PC-3 (cell line): ENCODE measurements at regions not wholly inside any gene's neighbourhood (a gene's known extent, or its start where the extent isn't known, plus 50 kb on each side); places are given as distances from the start of the nearest gene placed in this dataset.

Experiments
- ATAC-seq: fragments of 200-7000 bp; cut with Tn5 transposase; 2 replicates; pipeline ENCODE4 v1.9.1; 2020; ENCODE audit warnings: mild to moderate bottlenecking, moderate library complexity
- BruUV-seq: library from RNA; stranded (reverse); fragments of 400-500 nt; replicated peaks from 2 replicates; lab custom pipeline; 2021; lab: Mats Ljungman, UMichigan
- CTCF ChIA-PET: fragments of 300-600 bp; sonication (Branson Sonifier 250); formaldehyde crosslinking; loops from one replicate; lab custom pipeline; 2022; ENCODE audit warnings: antibody characterized with exemption; lab: Charles Lee
- POLR2A ChIA-PET: fragments of 300-600 bp; sonication (Branson Sonifier 250); formaldehyde crosslinking; loops from one replicate; lab custom pipeline; 2022; ENCODE audit warnings: antibody characterized with exemption; ENCODE audit not compliant: unreplicated experiment; lab: Charles Lee
- DNase-seq: peaks from one replicate; pipeline ENCODE4 v3.0.0-alpha.2; 2015
- H2AFZ ChIP-seq: fragments of 300-600 bp; sonication (generic); 2 replicates; pipeline ENCODE4 v1.6.0; 2016; ENCODE audit warnings: antibody characterized with exemption, low read length
- H3F3A ChIP-seq: fragments of 300-600 bp; sonication (generic); one replicate; pipeline ENCODE4 v1.6.0; 2017; ENCODE audit warnings: antibody characterized with exemption, low read length, control low read depth, mild to moderate bottlenecking; ENCODE audit not compliant: unreplicated experiment
- H3K27ac ChIP-seq: fragments of 300-600 bp; sonication (generic); 2 replicates; pipeline ENCODE4 v1.5.1; 2016; ENCODE audit warnings: mild to moderate bottlenecking, low read length
- H3K27me3 ChIP-seq: fragments of 300-600 bp; sonication (generic); 2 replicates; pipeline ENCODE4 v1.6.1; 2016; ENCODE audit warnings: low read length, mixed read lengths
- H3K36me3 ChIP-seq: fragments of 300-600 bp; sonication (generic); 2 replicates; pipeline ENCODE4 v1.6.1; 2016; ENCODE audit warnings: low read depth, mixed run types, low read length, mixed read lengths
- H3K4me1 ChIP-seq: fragments of 300-600 bp; sonication (generic); 2 replicates; pipeline ENCODE4 v1.5.1; 2016; ENCODE audit warnings: low read length; ENCODE audit not compliant: insufficient read depth
- H3K4me2 ChIP-seq: fragments of 300-600 bp; sonication (generic); 2 replicates; pipeline ENCODE4 v1.6.0; 2016; ENCODE audit warnings: low read length
- H3K4me3 ChIP-seq: fragments of 300-600 bp; sonication (generic); 2 replicates; pipeline ENCODE4 v1.5.1; 2016; ENCODE audit warnings: mild to moderate bottlenecking, low read length, mixed read lengths
- H3K79me2 ChIP-seq: fragments of 300-600 bp; sonication (generic); 2 replicates; pipeline ENCODE4 v1.6.1; 2017; ENCODE audit warnings: low read length, mixed read lengths
- H3K9ac ChIP-seq: fragments of 300-600 bp; sonication (generic); 2 replicates; pipeline ENCODE4 v1.6.0; 2016; ENCODE audit warnings: mild to moderate bottlenecking, low read length
- H3K9me2 ChIP-seq: fragments of 300-600 bp; sonication (generic); replicated peaks from 2 replicates; pipeline ENCODE4 v1.6.1; 2016; ENCODE audit warnings: mixed run types, low read length, mixed read lengths
- H3K9me3 ChIP-seq: fragments of 300-600 bp; sonication (generic); 2 replicates; pipeline ENCODE4 v1.6.1; 2016; ENCODE audit warnings: low read length, mixed read lengths
- H4K20me1 ChIP-seq: fragments of 300-600 bp; sonication (generic); 2 replicates; pipeline ENCODE4 v1.6.1; 2016; ENCODE audit warnings: low read length, mixed read lengths
- EZH2 ChIP-seq: fragments of 300-600 bp; sonication (generic); IDR thresholded peaks from one replicate; pipeline ENCODE4 v1.6.1; 2017; ENCODE audit warnings: antibody characterized with exemption, mild to moderate bottlenecking, low read length; ENCODE audit not compliant: unreplicated experiment
- EZH2phosphoT487 ChIP-seq: fragments of 300-600 bp; sonication (generic); IDR thresholded peaks from 2 replicates; pipeline ENCODE4 v1.6.1; 2018; ENCODE audit warnings: mild to moderate bottlenecking, antibody characterized with exemption, low read length, borderline replicate concordance
- intact Hi-C: fragments of 100-400 bp; cut with micrococcal nuclease; formaldehyde crosslinking; loops from 2 replicates; pipeline ENCODE4 v1.9.0; 2023
- TF ChIP-seq, protein P1 (sequence below): fragments of 300-600 bp; sonication (generic); conservative IDR thresholded peaks from 2 replicates; pipeline ENCODE4 v1.5.1; 2017; ENCODE audit warnings: antibody characterized with exemption, low read depth, mild to moderate bottlenecking, low read length

GRCh38 chr2:104648376-104648775, 205.5 kb upstream of the POU3F3 start:
- ChIA-PET CTCF (no interaction called here), POLR2A (no interaction called here)
- no peak for DNase-seq
- H3K9ac ChIP-seq: no peak overlapping the region
- no peaks in the 10 kb centered on the region for H4K20me1 ChIP-seq
- intact Hi-C loops: no loop called here
- H3K27me3 ChIP-seq: peaks cover 10% of the 10 kb centered on the region; the same call in 1 of the 2 replicates
- no TSS peak for BruUV-seq
- H3K4me2 ChIP-seq: no peak overlapping the region
- H2AFZ ChIP-seq: no peak overlapping the region
- H3K27ac ChIP-seq: no peak overlapping the region
- ATAC-seq: no peak
- no peaks in the 10 kb centered on the region for H3K79me2 ChIP-seq
- no peaks in the 10 kb centered on the region for H3K36me3 ChIP-seq
- no peaks in the 10 kb centered on the region for H3K9me2 ChIP-seq
- H3K4me1 ChIP-seq: no peaks in the 10 kb centered on the region
- H3F3A ChIP-seq: no peaks in the 10 kb centered on the region
- H3K4me3 ChIP-seq: no peak overlapping the region
- no peak for TF ChIP-seq EZH2
- TF ChIP-seq, protein P1, sequence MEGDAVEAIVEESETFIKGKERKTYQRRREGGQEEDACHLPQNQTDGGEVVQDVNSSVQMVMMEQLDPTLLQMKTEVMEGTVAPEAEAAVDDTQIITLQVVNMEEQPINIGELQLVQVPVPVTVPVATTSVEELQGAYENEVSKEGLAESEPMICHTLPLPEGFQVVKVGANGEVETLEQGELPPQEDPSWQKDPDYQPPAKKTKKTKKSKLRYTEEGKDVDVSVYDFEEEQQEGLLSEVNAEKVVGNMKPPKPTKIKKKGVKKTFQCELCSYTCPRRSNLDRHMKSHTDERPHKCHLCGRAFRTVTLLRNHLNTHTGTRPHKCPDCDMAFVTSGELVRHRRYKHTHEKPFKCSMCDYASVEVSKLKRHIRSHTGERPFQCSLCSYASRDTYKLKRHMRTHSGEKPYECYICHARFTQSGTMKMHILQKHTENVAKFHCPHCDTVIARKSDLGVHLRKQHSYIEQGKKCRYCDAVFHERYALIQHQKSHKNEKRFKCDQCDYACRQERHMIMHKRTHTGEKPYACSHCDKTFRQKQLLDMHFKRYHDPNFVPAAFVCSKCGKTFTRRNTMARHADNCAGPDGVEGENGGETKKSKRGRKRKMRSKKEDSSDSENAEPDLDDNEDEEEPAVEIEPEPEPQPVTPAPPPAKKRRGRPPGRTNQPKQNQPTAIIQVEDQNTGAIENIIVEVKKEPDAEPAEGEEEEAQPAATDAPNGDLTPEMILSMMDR: no peak
- H3K9me3 ChIP-seq: no peaks in the 10 kb centered on the region

GRCh38 chr2:104649866-104650265, 204.0 kb upstream of the POU3F3 start:
- POLR2A ChIA-PET: no interaction called here
- H3K36me3 ChIP-seq: no peaks in the 10 kb centered on the region

DNA sequence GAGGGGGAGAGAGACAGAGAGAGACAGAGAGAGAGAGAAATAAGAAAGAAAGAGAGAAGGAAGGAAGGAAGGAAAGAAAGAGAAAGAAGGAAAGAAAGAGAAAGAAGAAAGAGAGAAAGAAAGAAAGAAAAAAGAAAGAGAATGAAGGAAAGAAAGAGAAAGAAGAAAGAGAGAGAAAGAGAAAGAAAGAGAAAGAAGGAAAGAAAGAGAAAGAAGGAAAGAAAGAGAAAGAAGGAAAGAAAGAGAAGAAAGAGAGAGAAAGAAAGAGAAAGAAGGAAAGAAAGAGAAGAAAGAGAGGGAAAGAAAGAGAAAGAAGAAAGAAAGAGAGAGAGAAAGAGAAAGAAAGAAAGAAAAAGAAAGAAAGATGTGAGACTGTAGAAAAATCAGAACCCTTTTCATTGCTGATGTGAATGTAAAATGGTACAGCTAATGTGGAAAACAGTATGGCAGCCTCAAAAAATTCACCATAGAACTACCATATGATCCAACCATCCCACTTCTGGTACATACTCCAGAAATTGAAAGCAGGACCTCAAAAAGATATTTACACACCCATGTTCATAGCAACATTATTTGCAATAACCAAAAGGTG, 203.4 kb upstream of the POU3F3 start:
- Histone ChIP-seq H3K9me3 (no peaks in the 10 kb centered on the region), H3K9me2 (no peaks in the 10 kb centered on the region), H3K9ac (no peak overlapping the region), H3K79me2 (no peaks in the 10 kb centered on the region), H2AFZ (no peak overlapping the region), H3K4me3 (no peak overlapping the region), H3F3A (no peaks in the 10 kb centered on the region), H4K20me1 (no peaks in the 10 kb centered on the region), H3K4me2 (no peak overlapping the region), H3K36me3 (no peaks in the 10 kb centered on the region), H3K27ac (no peak overlapping the region), H3K27me3 (peaks cover 22% of the 10 kb centered on the region), H3K4me1 (no peaks in the 10 kb centered on the region)
- no peak for TF ChIP-seq EZH2phosphoT487
- TF ChIP-seq, protein P1: no peak
- no peak for TF ChIP-seq EZH2
- intact Hi-C loops: no loop called here
- CTCF ChIA-PET: no interaction called here
- POLR2A ChIA-PET: no interaction called here
- no peak for ATAC-seq
- no peak for DNase-seq
- no TSS peak for BruUV-seq

More at GRCh38 chr2:104649866-104650265, 204.0 kb upstream of the POU3F3 start:
- intact Hi-C loops: no loop called here
- Histone ChIP-seq H3K27ac (no peak overlapping the region), H3F3A (no peaks in the 10 kb centered on the region), H3K4me1 (no peaks in the 10 kb centered on the region), H3K9ac (no peak overlapping the region), H3K27me3 (peaks cover 18% of the 10 kb centered on the region), H2AFZ (no peak overlapping the region), H3K9me2 (no peaks in the 10 kb centered on the region), H3K4me3 (no peak overlapping the region), H4K20me1 (no peaks in the 10 kb centered on the region), H3K4me2 (no peak overlapping the region), H3K79me2 (no peaks in the 10 kb centered on the region), H3K9me3 (no peaks in the 10 kb centered on the region)
- no peak for ATAC-seq
- TF ChIP-seq, protein P1: no peak
- TF ChIP-seq EZH2 (no peak), EZH2phosphoT487 (no peak)
- BruUV-seq: no TSS peak
- CTCF ChIA-PET: no interaction called here
- DNase-seq: no peak
